ENCODE measurements at regions not wholly inside any gene's neighbourhood (a gene's known extent, or its start where the extent isn't known, plus 50 kb on each side); places are given as distances from the start of the nearest gene placed in this dataset.

- TF ChIP-seq ZNF70 (CRISPR knock-in tag; IDR thresholded peaks at IDR 0.05), result no peak
- TF ChIP-seq ISL1 (CRISPR knock-in tag; IDR thresholded peaks at IDR 0.05), result no peak
- TF ChIP-seq SNAI2 (CRISPR knock-in tag; IDR thresholded peaks at IDR 0.05), result no peak
- TF ChIP-seq TOX (CRISPR knock-in tag; IDR thresholded peaks at IDR 0.05; ENCODE audit: borderline replicate concordance), result no peak
- TF ChIP-seq OSR1 (CRISPR knock-in tag; IDR thresholded peaks at IDR 0.05), result no peak
- no peak for TF ChIP-seq ZFP30 (CRISPR knock-in tag; IDR thresholded peaks at IDR 0.05)
- no peak for TF ChIP-seq PATZ1 (CRISPR knock-in tag; IDR thresholded peaks at IDR 0.05; ENCODE audit: borderline replicate concordance)
- TF ChIP-seq RARB (CRISPR knock-in tag; IDR thresholded peaks at IDR 0.05), result no peak
- no peak for TF ChIP-seq CSRNP3 (CRISPR knock-in tag; IDR thresholded peaks at IDR 0.05)
- no peak for TF ChIP-seq CREB5 (CRISPR knock-in tag; IDR thresholded peaks at IDR 0.05; ENCODE audit: low read depth)
- TF ChIP-seq TCF4 (CRISPR knock-in tag; IDR thresholded peaks at IDR 0.05; ENCODE audit: borderline replicate concordance), result no peak
- TF ChIP-seq ZFP3 (CRISPR knock-in tag; IDR thresholded peaks at IDR 0.05), result no peak
These were observed 167.9 kb downstream of the DICER1 start for GRCh38 chr14:94989417-94989816.
